ENCODE measurements at regions not wholly inside any gene's neighbourhood (a gene's known extent, or its start where the extent isn't known, plus 50 kb on each side); places are given as distances from the start of the nearest gene placed in this dataset.

DNA sequence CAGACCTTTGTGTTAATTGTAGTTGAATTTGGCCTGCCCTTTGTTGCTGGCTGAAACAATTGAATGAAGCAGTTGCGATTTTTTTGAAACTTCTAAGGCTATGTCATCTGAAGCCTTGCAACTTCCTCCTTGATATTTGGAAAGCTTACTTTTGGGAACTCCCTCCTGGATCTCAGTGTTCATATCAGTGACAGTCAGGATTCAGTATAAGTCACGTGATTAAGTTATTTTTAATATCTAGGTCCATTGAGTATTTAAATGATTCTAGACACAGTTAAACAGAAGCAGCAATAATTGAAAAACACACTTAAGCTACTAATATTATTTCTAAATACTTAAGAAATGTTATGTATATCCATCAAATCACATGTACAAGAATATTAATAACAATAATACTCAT lies 951.3 kb downstream of the GRIK2 start:
- Histone ChIP-seq H3K27me3 (no peaks in the 10 kb centered on the region), H3K27ac (no peak overlapping the region), H3K4me3 (no peak overlapping the region), H3K9me3 (no peaks in the 10 kb centered on the region), H3K36me3 (no peaks in the 10 kb centered on the region), H3K4me1 (no peaks in the 10 kb centered on the region)
- TF ChIP-seq POLR2A (IDR thresholded peaks at IDR 0.05) (no peak), EP300 (IDR thresholded peaks at IDR 0.05) (no peak), POLR2AphosphoS5 (IDR thresholded peaks at IDR 0.05) (no peak)
- TF ChIP-seq, protein P1, sequence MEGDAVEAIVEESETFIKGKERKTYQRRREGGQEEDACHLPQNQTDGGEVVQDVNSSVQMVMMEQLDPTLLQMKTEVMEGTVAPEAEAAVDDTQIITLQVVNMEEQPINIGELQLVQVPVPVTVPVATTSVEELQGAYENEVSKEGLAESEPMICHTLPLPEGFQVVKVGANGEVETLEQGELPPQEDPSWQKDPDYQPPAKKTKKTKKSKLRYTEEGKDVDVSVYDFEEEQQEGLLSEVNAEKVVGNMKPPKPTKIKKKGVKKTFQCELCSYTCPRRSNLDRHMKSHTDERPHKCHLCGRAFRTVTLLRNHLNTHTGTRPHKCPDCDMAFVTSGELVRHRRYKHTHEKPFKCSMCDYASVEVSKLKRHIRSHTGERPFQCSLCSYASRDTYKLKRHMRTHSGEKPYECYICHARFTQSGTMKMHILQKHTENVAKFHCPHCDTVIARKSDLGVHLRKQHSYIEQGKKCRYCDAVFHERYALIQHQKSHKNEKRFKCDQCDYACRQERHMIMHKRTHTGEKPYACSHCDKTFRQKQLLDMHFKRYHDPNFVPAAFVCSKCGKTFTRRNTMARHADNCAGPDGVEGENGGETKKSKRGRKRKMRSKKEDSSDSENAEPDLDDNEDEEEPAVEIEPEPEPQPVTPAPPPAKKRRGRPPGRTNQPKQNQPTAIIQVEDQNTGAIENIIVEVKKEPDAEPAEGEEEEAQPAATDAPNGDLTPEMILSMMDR (IDR thresholded peaks at IDR 0.05): no peak
- 79% methylated on average over 2 of the region's 2 CpGs for WGBS
- no peak for DNase-seq (ENCODE audit: low spot score in 2 of 2)

DNA sequence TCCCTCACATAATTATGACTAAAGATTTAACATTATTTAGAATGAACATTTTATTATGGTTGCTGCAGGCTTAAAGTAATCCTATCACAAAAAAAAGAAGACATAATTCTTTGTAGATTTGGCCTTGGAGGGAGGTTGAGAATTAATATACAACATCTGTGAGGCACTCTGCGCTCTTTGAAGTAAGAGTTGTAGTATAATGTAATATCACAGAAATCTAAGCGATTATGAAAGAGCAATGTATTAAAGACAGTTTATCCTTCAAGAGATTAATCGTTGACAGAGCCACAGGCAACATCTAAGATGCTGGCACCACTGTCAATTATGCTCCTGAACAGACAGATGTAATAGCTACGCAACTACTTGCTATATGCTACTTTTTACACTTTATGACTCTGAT lies 946.8 kb downstream of the GRIK2 start:
- 33% methylated on average over 4 of the region's 4 CpGs for WGBS
- no peaks in the 10 kb centered on the region for H3K4me1 ChIP-seq
- TF ChIP-seq POLR2A (IDR thresholded peaks at IDR 0.05) (no peak), POLR2AphosphoS5 (IDR thresholded peaks at IDR 0.05) (no peak), EP300 (IDR thresholded peaks at IDR 0.05) (no peak)
- TF ChIP-seq, protein P1 (IDR thresholded peaks at IDR 0.05): no peak

DNA sequence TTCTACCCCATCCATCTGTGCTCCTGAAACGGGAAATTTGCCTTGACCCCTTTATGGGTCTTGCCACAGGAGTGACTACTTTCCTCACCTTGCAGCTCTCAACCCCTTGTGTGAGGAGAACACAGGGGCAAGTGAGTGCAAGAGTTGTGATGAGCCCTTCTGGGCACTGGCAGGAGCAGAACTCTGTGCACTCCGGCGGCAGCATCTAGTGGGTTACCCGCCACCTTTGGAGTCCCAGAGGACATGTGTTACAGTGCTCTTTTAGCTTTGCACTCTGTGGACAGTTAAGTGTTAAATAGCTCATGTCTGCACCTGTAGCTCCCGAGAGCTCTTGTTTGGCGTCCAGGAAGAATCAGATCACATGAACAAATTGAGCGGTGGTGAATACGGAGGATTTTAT lies 940.2 kb downstream of the GRIK2 start:
- WGBS: 95% methylated on average over 8 of the region's 8 CpGs
- no peaks in the 10 kb centered on the region for H3K4me1 ChIP-seq
- TF ChIP-seq POLR2A (IDR thresholded peaks at IDR 0.05) (no peak), POLR2AphosphoS5 (IDR thresholded peaks at IDR 0.05) (no peak), EP300 (IDR thresholded peaks at IDR 0.05) (no peak)
- TF ChIP-seq, protein P1 (IDR thresholded peaks at IDR 0.05): no peak

More for the DNA sequence above, 946.8 kb downstream of the GRIK2 start:
- Histone ChIP-seq H3K4me3 (no peak overlapping the region), H3K27ac (no peak overlapping the region), H3K27me3 (no peaks in the 10 kb centered on the region), H3K36me3 (no peaks in the 10 kb centered on the region), H3K9me3 (no peaks in the 10 kb centered on the region)
- no peak for DNase-seq (ENCODE audit: low spot score in 2 of 2)

DNA sequence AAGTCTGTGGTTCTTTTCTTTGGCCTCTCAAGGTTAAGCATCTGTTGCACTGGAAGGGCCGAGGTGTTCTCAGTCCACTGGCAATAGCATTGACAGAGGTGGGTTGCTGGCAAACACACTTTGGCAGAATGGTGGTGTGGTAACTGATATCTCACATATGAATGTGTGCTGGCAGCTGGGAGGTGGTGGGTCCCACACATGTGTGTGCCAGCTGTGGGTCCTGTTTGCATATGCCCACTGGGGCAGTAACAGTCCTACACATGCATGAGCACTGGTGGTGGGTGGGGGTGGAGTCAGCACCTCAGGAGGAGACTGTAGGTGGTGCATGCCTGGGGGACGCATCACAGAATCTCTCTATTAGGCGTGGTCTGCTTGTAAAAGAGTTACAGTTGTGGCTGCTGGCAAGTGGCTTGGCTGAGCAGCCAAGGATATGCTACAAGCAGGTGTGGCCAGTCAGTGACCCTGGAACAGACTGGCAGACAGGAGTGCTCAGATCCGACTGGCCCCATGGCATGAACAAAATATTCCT lies 934.3 kb downstream of the GRIK2 start:
- Histone ChIP-seq H3K27me3 (no peaks in the 10 kb centered on the region), H3K4me1 (no peaks in the 10 kb centered on the region), H3K36me3 (no peaks in the 10 kb centered on the region), H3K27ac (no peak overlapping the region), H3K9me3 (no peaks in the 10 kb centered on the region), H3K4me3 (no peak overlapping the region)
- DNase-seq (ENCODE audit: low spot score in 2 of 2): no peak
- no peak for TF ChIP-seq POLR2AphosphoS5 (IDR thresholded peaks at IDR 0.05)
- no peak for TF ChIP-seq POLR2A (IDR thresholded peaks at IDR 0.05)
- no peak for TF ChIP-seq EP300 (IDR thresholded peaks at IDR 0.05)
- TF ChIP-seq, protein P1 (IDR thresholded peaks at IDR 0.05): no peak
- 50% methylated on average over 1 of the region's 4 CpGs for WGBS

More for the DNA sequence above, 940.2 kb downstream of the GRIK2 start:
- Histone ChIP-seq H3K36me3 (no peaks in the 10 kb centered on the region), H3K9me3 (no peaks in the 10 kb centered on the region), H3K4me3 (no peak overlapping the region), H3K27me3 (no peaks in the 10 kb centered on the region), H3K27ac (no peak overlapping the region)
- DNase-seq (ENCODE audit: low spot score in 2 of 2): no peak

DNA sequence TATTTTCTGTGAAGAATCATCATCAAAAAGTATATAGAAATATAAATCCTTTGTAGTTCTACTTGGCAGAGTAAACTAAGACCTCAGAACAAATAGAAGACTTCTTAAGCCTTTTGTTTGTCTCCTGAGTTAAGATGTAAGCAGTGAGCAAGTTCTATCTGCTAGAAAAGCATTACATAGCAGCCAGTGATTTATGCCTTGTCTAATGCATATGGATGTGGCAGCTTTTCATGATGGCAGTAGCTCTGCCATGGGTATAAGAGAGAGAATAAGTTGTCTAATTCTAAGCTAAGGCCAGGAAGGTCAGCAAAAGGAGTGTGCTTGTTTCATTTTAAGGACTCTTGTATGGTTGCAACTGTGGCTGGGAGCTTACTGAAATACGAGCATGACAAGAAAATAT lies 920.2 kb downstream of the GRIK2 start:
- DNase-seq (ENCODE audit: low spot score in 2 of 2): no peak
- WGBS: 55% methylated on average over 1 of the region's 1 CpG
- H3K9me3 ChIP-seq: peaks cover 3% of the 10 kb centered on the region
- H3K27ac ChIP-seq: no peak overlapping the region
- H3K36me3 ChIP-seq: no peaks in the 10 kb centered on the region
- H3K27me3 ChIP-seq: no peaks in the 10 kb centered on the region
- TF ChIP-seq, protein P1 (IDR thresholded peaks at IDR 0.05): no peak
- no peak for TF ChIP-seq POLR2A (IDR thresholded peaks at IDR 0.05)
- no peak for TF ChIP-seq POLR2AphosphoS5 (IDR thresholded peaks at IDR 0.05)
- TF ChIP-seq EP300 (IDR thresholded peaks at IDR 0.05): no peak
- H3K4me1 ChIP-seq: no peaks in the 10 kb centered on the region
- no peak overlapping the region for H3K4me3 ChIP-seq
